Coronary artery (tissue), 2 donors: ENCODE measurements at regions not wholly inside any gene's neighbourhood (a gene's known extent, or its start where the extent isn't known, plus 50 kb on each side); places are given as distances from the start of the nearest gene placed in this dataset.

Experiments
- DNase-seq: peaks from one replicate; pipeline ENCODE4 v3.0.0-alpha.2; 2017; ENCODE audit warnings: low spot score
- H3K27ac ChIP-seq, 2 donors: fragments of 200-600 bp; sonication (generic); one replicate each; pipeline ENCODE4 v1.5.1; 2016 to 2019
- H3K4me3 ChIP-seq: fragments of 200-600 bp; sonication (generic); 2 replicates; pipeline ENCODE4 v1.5.1; 2016; ENCODE audit warnings: mild to moderate bottlenecking, moderate library complexity
- TF ChIP-seq, protein P1 (sequence below): fragments of 200-600 bp; sonication (generic); IDR thresholded peaks from one replicate; pipeline ENCODE4 v1.5.1; 2019; ENCODE audit warnings: antibody characterized with exemption

DNA sequence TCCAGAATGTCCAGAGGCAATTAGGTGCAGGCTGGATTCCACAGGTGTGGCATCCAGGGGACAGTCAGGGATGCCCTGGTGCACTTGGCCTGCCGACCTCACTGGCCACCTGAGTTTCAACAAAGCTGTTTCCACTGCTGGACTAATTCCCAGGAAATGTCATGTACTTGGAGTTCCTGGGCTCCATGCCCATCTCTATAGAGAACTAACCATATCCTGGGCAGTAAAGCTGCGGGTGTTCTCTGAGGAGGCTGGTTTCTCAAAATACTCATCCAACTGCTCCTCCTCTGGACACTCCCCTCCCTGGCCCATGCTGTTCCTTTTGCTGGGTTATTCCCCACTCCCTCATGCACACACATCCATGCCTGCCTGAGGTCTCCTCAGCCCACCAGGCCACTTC, 161.9 kb upstream of the SKOR2 start:
- Histone ChIP-seq H3K4me3 (no peak overlapping the region), H3K27ac (no peak overlapping the region)
- DNase-seq: no peak
- TF ChIP-seq, protein P1, sequence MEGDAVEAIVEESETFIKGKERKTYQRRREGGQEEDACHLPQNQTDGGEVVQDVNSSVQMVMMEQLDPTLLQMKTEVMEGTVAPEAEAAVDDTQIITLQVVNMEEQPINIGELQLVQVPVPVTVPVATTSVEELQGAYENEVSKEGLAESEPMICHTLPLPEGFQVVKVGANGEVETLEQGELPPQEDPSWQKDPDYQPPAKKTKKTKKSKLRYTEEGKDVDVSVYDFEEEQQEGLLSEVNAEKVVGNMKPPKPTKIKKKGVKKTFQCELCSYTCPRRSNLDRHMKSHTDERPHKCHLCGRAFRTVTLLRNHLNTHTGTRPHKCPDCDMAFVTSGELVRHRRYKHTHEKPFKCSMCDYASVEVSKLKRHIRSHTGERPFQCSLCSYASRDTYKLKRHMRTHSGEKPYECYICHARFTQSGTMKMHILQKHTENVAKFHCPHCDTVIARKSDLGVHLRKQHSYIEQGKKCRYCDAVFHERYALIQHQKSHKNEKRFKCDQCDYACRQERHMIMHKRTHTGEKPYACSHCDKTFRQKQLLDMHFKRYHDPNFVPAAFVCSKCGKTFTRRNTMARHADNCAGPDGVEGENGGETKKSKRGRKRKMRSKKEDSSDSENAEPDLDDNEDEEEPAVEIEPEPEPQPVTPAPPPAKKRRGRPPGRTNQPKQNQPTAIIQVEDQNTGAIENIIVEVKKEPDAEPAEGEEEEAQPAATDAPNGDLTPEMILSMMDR: no peak

DNA sequence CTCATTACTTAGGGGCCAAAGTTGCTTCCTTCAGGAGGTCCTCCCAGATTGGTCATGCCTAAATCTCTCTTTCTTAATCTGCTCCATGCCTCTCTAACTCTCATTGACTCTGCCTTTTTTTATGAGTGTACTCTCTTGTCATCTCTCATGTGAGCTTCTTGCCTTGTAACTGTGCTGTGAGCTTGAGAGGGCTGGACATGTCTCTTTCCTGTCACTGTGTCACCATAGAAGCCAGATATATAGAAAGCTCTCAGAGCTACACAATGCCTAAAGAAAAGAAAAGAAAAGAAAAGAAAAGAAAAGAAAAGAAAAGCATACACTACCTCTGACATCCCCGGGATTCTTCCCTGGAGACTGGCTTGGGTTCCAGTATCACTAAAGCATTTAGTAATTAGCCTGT, 161.5 kb upstream of the SKOR2 start:
- no peak for DNase-seq
- no peak overlapping the region for H3K27ac ChIP-seq
- TF ChIP-seq, protein P1: no peak

DNA sequence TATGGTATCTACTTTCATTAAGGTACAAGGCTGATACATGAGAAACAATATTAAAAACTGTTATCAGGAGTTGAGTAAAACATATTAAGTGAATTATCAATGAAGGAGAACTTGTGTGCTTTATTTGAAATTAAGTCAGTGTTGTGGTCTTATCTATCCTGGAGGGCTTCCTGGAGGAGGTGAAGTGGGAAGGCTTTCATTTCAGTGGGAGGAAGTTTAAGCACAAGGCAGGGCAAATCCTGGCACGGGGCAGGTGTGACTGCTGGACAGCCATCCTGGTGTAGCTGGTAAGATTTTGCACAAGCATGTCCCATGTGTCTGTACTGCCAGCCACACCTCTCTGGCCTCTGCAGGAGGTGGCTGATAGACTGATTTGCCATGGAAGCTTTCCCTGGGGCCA, 159.7 kb upstream of the SKOR2 start:
- no peak overlapping the region for H3K4me3 ChIP-seq
- no peak overlapping the region for H3K27ac ChIP-seq
- no peak for DNase-seq
- TF ChIP-seq, protein P1: no peak

More for the DNA sequence above, 161.5 kb upstream of the SKOR2 start:
- no peak overlapping the region for H3K4me3 ChIP-seq

DNA sequence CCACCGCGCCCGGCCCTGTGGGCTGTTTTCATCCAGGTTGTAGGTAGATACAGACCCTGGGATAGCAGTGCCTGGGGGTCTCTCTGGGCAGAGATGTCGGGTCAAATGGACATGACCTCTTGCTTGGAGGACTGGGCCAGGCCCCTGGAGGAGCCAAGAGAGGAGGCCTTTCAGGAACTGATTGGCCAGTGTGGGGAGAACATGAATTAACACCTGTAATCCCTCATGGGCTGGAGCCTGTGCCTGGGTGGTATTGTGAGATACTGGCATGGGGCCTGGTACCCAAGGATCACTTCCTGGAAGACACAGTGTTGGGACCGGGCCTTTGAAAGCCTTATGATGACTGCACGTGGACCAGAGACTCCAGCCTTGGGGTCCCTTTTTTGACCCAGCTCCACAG, 158.7 kb upstream of the SKOR2 start:
- no peak for DNase-seq
- Histone ChIP-seq H3K4me3 (no peak overlapping the region), H3K27ac (no peak overlapping the region)
- TF ChIP-seq, protein P1: no peak

DNA sequence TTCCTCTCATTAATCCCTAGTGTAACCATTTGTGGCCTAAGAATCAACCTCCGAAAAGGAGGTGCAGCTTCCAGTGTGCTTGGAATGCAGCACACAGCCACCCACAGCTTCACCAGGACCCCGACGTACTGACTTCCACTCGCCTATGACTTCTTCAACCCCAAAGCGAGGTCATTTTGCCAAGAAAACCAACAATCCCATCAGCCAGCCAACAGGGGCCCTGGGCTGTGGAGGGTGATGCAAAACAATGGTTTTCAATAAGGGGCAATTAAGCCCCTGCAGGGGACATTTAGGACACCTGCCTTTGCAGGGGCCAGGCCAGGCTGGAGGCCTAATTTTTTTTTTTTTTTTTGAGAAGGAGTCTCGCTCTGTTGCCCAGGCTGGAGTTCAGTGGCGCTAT, 158.1 kb upstream of the SKOR2 start:
- TF ChIP-seq, protein P1: no peak

DNA sequence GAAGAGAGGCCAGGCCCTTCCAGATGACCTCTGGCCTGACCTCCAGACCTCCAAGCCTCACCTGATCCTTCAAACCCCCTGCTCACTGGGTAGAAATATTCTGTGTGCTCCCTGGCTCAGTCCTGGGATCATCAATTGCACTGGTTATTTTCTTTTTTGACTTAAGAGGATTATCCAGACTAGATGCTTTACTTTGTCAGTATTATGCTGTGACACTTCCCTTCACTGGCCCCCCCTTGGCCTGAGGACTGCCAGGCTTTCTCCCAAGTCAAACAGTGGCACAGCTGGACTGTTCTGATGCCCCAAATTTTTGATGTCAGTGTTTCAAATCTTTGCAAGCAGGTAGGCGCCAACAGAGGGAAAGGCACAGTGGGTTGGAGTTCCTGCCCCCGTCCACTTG, 156.3 kb upstream of the SKOR2 start:
- no peak for DNase-seq
- no peak overlapping the region for H3K4me3 ChIP-seq
- H3K27ac ChIP-seq: no peak overlapping the region
- TF ChIP-seq, protein P1: no peak

More for the DNA sequence above, 158.1 kb upstream of the SKOR2 start:
- no peak for DNase-seq
- no peak overlapping the region for H3K27ac ChIP-seq
- no peak overlapping the region for H3K4me3 ChIP-seq

DNA sequence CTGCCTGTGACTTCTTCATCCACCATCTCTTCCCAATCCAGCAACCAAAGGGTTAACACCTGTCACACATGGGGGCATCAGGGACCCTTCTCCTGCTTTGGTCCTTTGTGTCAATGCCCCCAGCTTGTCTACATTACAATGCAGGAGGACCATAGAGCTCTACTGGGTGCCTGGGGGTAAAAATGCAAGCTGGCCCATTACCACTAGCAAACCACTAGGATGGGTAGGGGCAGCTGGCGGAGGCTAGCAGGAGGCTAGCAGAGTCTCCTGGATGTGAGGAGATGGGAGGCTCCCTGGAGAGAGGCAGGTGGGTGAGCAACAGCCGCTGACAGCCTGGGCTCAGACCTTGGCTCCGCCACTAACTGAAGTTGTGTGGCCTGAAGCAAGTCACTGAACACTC, 153.4 kb upstream of the SKOR2 start:
- DNase-seq: no peak

More for the DNA sequence above, 153.4 kb upstream of the SKOR2 start:
- TF ChIP-seq, protein P1: no peak
- Histone ChIP-seq H3K27ac (no peak overlapping the region), H3K4me3 (no peak overlapping the region)
